ENCODE measurements at regions not wholly inside any gene's neighbourhood (a gene's known extent, or its start where the extent isn't known, plus 50 kb on each side); places are given as distances from the start of the nearest gene placed in this dataset.

DNA sequence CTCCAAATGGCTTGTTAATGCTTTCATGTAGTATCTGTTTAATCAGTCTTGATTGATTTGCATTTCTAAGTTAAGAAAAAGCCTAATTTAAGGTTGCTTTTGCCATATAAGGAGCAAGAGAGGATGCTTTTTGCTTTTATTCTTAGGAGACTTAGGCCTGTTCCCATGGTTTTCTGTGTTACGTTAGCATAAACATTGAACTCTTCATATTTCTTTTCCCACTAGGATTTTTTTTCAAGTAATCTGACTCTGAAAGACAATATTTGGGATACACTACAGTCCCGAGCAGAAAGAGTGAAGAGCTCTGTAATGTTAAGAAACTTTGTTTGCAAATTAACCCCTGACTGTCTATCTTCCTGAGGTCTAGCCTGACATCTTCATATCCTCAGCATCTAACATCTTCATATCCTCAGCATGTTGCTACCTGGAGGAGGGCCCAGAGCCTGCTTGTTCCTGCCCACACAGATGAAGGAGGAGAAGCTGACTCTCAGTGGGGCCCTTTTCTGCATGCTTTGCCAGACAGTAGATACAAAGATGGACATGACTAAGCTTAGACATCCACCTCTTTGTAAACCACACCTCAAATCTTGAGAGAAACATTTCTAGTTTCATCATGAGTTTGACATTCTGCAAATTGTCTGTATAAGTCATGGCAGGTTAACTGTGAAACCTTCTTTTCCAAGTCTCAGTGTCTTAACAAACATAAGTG, 86.2 kb upstream of the COL6A5 start:
- H4K91ac ChIP-seq (ENCODE audit: insufficient read depth, low read depth, low read length) = no peak overlapping the region
- no TSS peak for BruUV-seq (replicated peaks)

More for the DNA sequence above, 86.2 kb upstream of the COL6A5 start:
- no peak for TF ChIP-seq RAD21 (IDR thresholded peaks at IDR 0.05; ENCODE audit: low read length)
- no peak for TF ChIP-seq CTCF (conservative IDR thresholded peaks at IDR 0.05; ENCODE audit: low read depth, low read length)
- TF ChIP-seq MAZ (IDR thresholded peaks at IDR 0.05; ENCODE audit: borderline replicate concordance, low read depth, low read length) = no peak
- TF ChIP-seq RFX5 (IDR thresholded peaks at IDR 0.05; ENCODE audit: low read depth, low read length) = no peak
- TF ChIP-seq, protein P1, sequence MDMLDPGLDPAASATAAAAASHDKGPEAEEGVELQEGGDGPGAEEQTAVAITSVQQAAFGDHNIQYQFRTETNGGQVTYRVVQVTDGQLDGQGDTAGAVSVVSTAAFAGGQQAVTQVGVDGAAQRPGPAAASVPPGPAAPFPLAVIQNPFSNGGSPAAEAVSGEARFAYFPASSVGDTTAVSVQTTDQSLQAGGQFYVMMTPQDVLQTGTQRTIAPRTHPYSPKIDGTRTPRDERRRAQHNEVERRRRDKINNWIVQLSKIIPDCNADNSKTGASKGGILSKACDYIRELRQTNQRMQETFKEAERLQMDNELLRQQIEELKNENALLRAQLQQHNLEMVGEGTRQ (IDR thresholded peaks at IDR 0.05; ENCODE audit: low read depth, low read length) = no peak
- no peak for TF ChIP-seq POLR2A (IDR thresholded peaks at IDR 0.05; ENCODE audit: low read depth, low read length)
- no peak for TF ChIP-seq MXI1 (IDR thresholded peaks at IDR 0.05; ENCODE audit: borderline replicate concordance, low read depth, low read length)
- no peak for TF ChIP-seq BHLHE40 (IDR thresholded peaks at IDR 0.05; ENCODE audit: low read depth, low read length)
- no peak for TF ChIP-seq SMC3 (IDR thresholded peaks at IDR 0.05; ENCODE audit: low read depth, low read length)
- TF ChIP-seq CEBPB (IDR thresholded peaks at IDR 0.05; ENCODE audit: low read depth, low read length) = no peak
- TF ChIP-seq, protein P2, sequence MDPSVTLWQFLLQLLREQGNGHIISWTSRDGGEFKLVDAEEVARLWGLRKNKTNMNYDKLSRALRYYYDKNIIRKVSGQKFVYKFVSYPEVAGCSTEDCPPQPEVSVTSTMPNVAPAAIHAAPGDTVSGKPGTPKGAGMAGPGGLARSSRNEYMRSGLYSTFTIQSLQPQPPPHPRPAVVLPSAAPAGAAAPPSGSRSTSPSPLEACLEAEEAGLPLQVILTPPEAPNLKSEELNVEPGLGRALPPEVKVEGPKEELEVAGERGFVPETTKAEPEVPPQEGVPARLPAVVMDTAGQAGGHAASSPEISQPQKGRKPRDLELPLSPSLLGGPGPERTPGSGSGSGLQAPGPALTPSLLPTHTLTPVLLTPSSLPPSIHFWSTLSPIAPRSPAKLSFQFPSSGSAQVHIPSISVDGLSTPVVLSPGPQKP (IDR thresholded peaks at IDR 0.05; ENCODE audit: borderline replicate concordance, low read depth, low read length) = no peak
- TF ChIP-seq MAFK (IDR thresholded peaks at IDR 0.05; ENCODE audit: low read depth, low read length) = no peak
- no peak overlapping the region for H4K5ac ChIP-seq (ENCODE audit: low read depth, low read length)
- no peak overlapping the region for H2BK20ac ChIP-seq (ENCODE audit: low read depth, low read length)
- dilution Hi-C loops (cut with HindIII; ENCODE audit: low sequenced_read_pairs, unreplicated experiment) (no loop called here), intact Hi-C loops (cut with micrococcal nuclease) (no loop called here), in situ Hi-C loops (cut with MboI; ENCODE audit: low sequenced_read_pairs) (no loop called here)
- H3K56ac ChIP-seq (ENCODE audit: extremely low read depth, insufficient read depth, low read length) = no peak overlapping the region
- H3K4me2 ChIP-seq (ENCODE audit: low read depth, low read length) = no peak overlapping the region
- ChIA-PET POLR2A (ENCODE audit: unreplicated experiment) (no interaction called here), CTCF (no interaction called here)
- no peak overlapping the region for H2AK9ac ChIP-seq (replicated peaks; ENCODE audit: low read depth, low read length, poor library complexity)
- H3K36me3 ChIP-seq (ENCODE audit: control insufficient read depth, insufficient read depth, low read length) = no peaks in the 10 kb centered on the region
- H3K9me3 ChIP-seq (ENCODE audit: control insufficient read depth, insufficient read depth, low read length) = no peaks in the 10 kb centered on the region
- no CpG with 5 or more reads among the region's 2 CpGs for WGBS, 2 experiments (ENCODE audit: extremely low coverage in 2 of 2, insufficient read length in 1 of 2)
- no peaks in the 10 kb centered on the region for H4K20me1 ChIP-seq (ENCODE audit: insufficient read depth, low read length)
- H3K18ac ChIP-seq (ENCODE audit: low read depth, low read length) = no peak overlapping the region
- H3K79me1 ChIP-seq (ENCODE audit: low read depth in 1 of 2, low read length in 2 of 2) = no peaks in the 10 kb centered on the region
- H3K27ac ChIP-seq (ENCODE audit: insufficient read depth, low read length) = no peak overlapping the region
- DNase-seq (no peak), ATAC-seq (ENCODE audit: low read depth) (no peak)
- no peak overlapping the region for H3K23ac ChIP-seq (ENCODE audit: low read depth, low read length)
- H4K8ac ChIP-seq (ENCODE audit: low read depth in 2 of 2, low read length in 2 of 2) = no peak overlapping the region
- no peaks in the 10 kb centered on the region for H3K4me1 ChIP-seq (ENCODE audit: control insufficient read depth, insufficient read depth, low read length)
- no peak overlapping the region for H2BK5ac ChIP-seq (ENCODE audit: low read depth, low read length, poor library complexity, severe bottlenecking)
- H3K27me3 ChIP-seq (ENCODE audit: control insufficient read depth, insufficient read depth, low read length) = no peaks in the 10 kb centered on the region
- no peaks in the 10 kb centered on the region for H3K9me1 ChIP-seq (ENCODE audit: insufficient read depth, low read length)
- no peak overlapping the region for H3K14ac ChIP-seq (replicated peaks; ENCODE audit: low read depth, low read length)
- no peak overlapping the region for H2BK120ac ChIP-seq (ENCODE audit: low read depth, low read length)
- H2BK15ac ChIP-seq (ENCODE audit: low read depth, low read length) = no peak overlapping the region
- H2AFZ ChIP-seq (replicated peaks; ENCODE audit: low read length, poor library complexity) = no peak overlapping the region
- no peak overlapping the region for H3K4me3 ChIP-seq (ENCODE audit: insufficient read depth, low read depth, low read length)
- H3K4ac ChIP-seq (ENCODE audit: low read depth, low read length) = no peak overlapping the region
- no peak overlapping the region for H3K9ac ChIP-seq (ENCODE audit: low read depth, low read length)
- no peak overlapping the region for H2AK5ac ChIP-seq (ENCODE audit: low read depth, low read length)
